Endothelial cell of umbilical vein (primary cell): ENCODE measurements at regions not wholly inside any gene's neighbourhood (a gene's known extent, or its start where the extent isn't known, plus 50 kb on each side); places are given as distances from the start of the nearest gene placed in this dataset.

ENCODE experiments used
- BruUV-seq: library from RNA; stranded (reverse); fragments of 400-500 nt; replicated peaks from 2 replicates; lab custom pipeline; 2021; lab: Mats Ljungman, UMichigan
- CTCF ChIA-PET: fragments of 300-600, 350-600 bp; sonication (Branson Sonifier 250); formaldehyde crosslinking; loops from one replicate; lab custom pipeline; 2021; ENCODE audit warnings: antibody characterized with exemption, inconsistent platforms; lab: Charles Lee
- POLR2A ChIA-PET: fragments of 300-600, 350-600 bp; sonication (Branson Sonifier 250); formaldehyde crosslinking; loops from one replicate; lab custom pipeline; 2021; ENCODE audit warnings: antibody characterized with exemption, inconsistent platforms; lab: Charles Lee
- DNase-seq: peaks from one replicate; pipeline ENCODE4 v3.0.0-alpha.2; 2011; ENCODE audit warnings: low read depth, low spot score
- FAIRE-seq: peaks from 2 replicates; lab custom pipeline; 2011; peaks lifted over from hg19 to GRCh38; lab: Jason Lieb, UNC
- H2AFZ ChIP-seq: 2 replicates; pipeline ENCODE4 v1.6.0; 2012; ENCODE audit warnings: low read depth, low read length, control low read depth, inconsistent platforms
- H3K27ac ChIP-seq: 2 replicates; pipeline ENCODE4 v1.5.1; 2011; ENCODE audit warnings: low read depth, mild to moderate bottlenecking, control low read depth, low read length, moderate library complexity; ENCODE audit not compliant: insufficient read depth
- H3K27me3 ChIP-seq, 2 experiments: 2 replicates each; pipeline versions ENCODE4 v1.6.0 to v1.6.1; 2011; ENCODE audit warnings: low read length in 2 of 2, mixed read lengths in 1 of 2; ENCODE audit not compliant: control insufficient read depth in 2 of 2, insufficient read depth in 2 of 2
- H3K36me3 ChIP-seq, 2 experiments: 2 replicates in 1 of 2; 3 replicates in 1 of 2; pipeline ENCODE4 v1.5.1; 2011; ENCODE audit warnings: low read length in 2 of 2, mild to moderate bottlenecking in 1 of 2, moderate library complexity in 1 of 2; ENCODE audit not compliant: control insufficient read depth in 2 of 2, insufficient read depth in 2 of 2; ENCODE audit errors: extremely low read depth in 1 of 2
- H3K4me1 ChIP-seq: 3 replicates; pipeline ENCODE4 v1.5.1; 2011; ENCODE audit warnings: mild to moderate bottlenecking, low read length; ENCODE audit not compliant: control insufficient read depth, insufficient read depth; ENCODE audit errors: extremely low read depth
- H3K4me2 ChIP-seq: 2 replicates; pipeline ENCODE4 v1.6.1; 2011; ENCODE audit warnings: low read length, control low read depth, mixed read lengths; ENCODE audit not compliant: insufficient read depth
- H3K4me3 ChIP-seq, 3 experiments: fragments of 200-600 bp in 1 of 3; sonication (generic), shearing (Covaris generic) in 1 of 3; replicated peaks in 1 of 3; 2 replicates each; pipeline ENCODE4 v1.5.1; 2011 to 2016; ENCODE audit warnings: control low read depth in 3 of 3, low read length in 3 of 3, mild to moderate bottlenecking in 2 of 3, inconsistent platforms in 1 of 3, low read depth in 1 of 3, moderate library complexity in 1 of 3; ENCODE audit not compliant: insufficient read depth in 1 of 3
- H3K79me2 ChIP-seq: 2 replicates; pipeline ENCODE4 v1.6.0; 2012; ENCODE audit warnings: low read length, inconsistent platforms; ENCODE audit not compliant: control insufficient read depth, insufficient read depth
- H3K9ac ChIP-seq: replicated peaks from 2 replicates; pipeline ENCODE3; 2011; ENCODE audit warnings: low read length, control low read depth; ENCODE audit not compliant: insufficient read depth; ENCODE audit errors: extremely low read depth
- H3K9me1 ChIP-seq: replicated peaks from 3 replicates; pipeline ENCODE4 v1.6.0; 2011; ENCODE audit warnings: mild to moderate bottlenecking, low read length; ENCODE audit not compliant: control insufficient read depth, insufficient read depth; ENCODE audit errors: extremely low read depth
- H3K9me3 ChIP-seq: replicated peaks from 2 replicates; pipeline ENCODE4 v1.5.1; 2012; ENCODE audit warnings: low read length, inconsistent platforms; ENCODE audit not compliant: control insufficient read depth, insufficient read depth
- H4K20me1 ChIP-seq: replicated peaks from 2 replicates; pipeline ENCODE3; 2011; ENCODE audit warnings: mild to moderate bottlenecking, low read length; ENCODE audit not compliant: control insufficient read depth, insufficient read depth; ENCODE audit errors: extremely low read depth
- CTCF ChIP-seq, 2 donors: IDR thresholded peaks; 1 replicate in 1 of 2; 2 replicates in 1 of 2; pipeline ENCODE4 v1.5.1; 2011; ENCODE audit warnings: low read length in 2 of 2, mild to moderate bottlenecking in 2 of 2, moderate library complexity in 2 of 2, control low read depth in 1 of 2, inconsistent platforms in 1 of 2, low read depth in 1 of 2; ENCODE audit not compliant: insufficient read depth in 1 of 2; ENCODE audit errors: extremely low read depth in 1 of 2
- EZH2 ChIP-seq: IDR thresholded peaks from 2 replicates; pipeline ENCODE4 v1.6.1; 2012; ENCODE audit warnings: borderline replicate concordance, low read depth, mild to moderate bottlenecking, moderate library complexity, low read length, inconsistent platforms; ENCODE audit not compliant: severe bottlenecking
- FOS ChIP-seq: IDR thresholded peaks from 2 replicates; pipeline ENCODE4 v1.6.1; 2011; ENCODE audit warnings: mild to moderate bottlenecking, low read length, moderate library complexity, borderline replicate concordance; ENCODE audit not compliant: insufficient read depth
- GATA2 ChIP-seq: IDR thresholded peaks from 2 replicates; pipeline ENCODE4 v1.7.0; 2011; ENCODE audit warnings: low read depth, mild to moderate bottlenecking, moderate library complexity, mixed read lengths, low read length; ENCODE audit not compliant: insufficient read length, insufficient read depth
- JUN ChIP-seq: IDR thresholded peaks from 2 replicates; pipeline ENCODE4 v1.6.1; 2011; ENCODE audit warnings: borderline replicate concordance, low read depth; ENCODE audit not compliant: insufficient read length, insufficient read depth
- MAX ChIP-seq: IDR thresholded peaks from 2 replicates; pipeline ENCODE4 v1.6.1; 2011; ENCODE audit not compliant: insufficient read depth, insufficient read length
- MYC ChIP-seq: IDR thresholded peaks from one replicate; pipeline ENCODE4 v1.6.1; 2011; ENCODE audit warnings: mild to moderate bottlenecking, low read depth, low read length
- POLR2A ChIP-seq: IDR thresholded peaks from 2 replicates; pipeline ENCODE4 v1.6.1; 2012; ENCODE audit warnings: low read depth, mild to moderate bottlenecking, control low read depth, low read length
- POLR2AphosphoS5 ChIP-seq: IDR thresholded peaks from 2 replicates; pipeline ENCODE4 v1.6.1; 2012; ENCODE audit warnings: low read depth, mild to moderate bottlenecking, control low read depth, low read length, moderate library complexity; ENCODE audit not compliant: insufficient read depth
- dilution Hi-C: fragments of 300-500 bp; cut with MboI; formaldehyde crosslinking; loops from one replicate; pipeline ENCODE4 v1.15.0; 2019; ENCODE audit warnings: low sequenced_read_pairs; ENCODE audit not compliant: extremely low pct_ligation_motif_present
- intact Hi-C: fragments of 100-400 bp; cut with micrococcal nuclease; formaldehyde crosslinking; loops from one replicate; pipeline ENCODE4 v1.10.0; 2022

- H3K79me2 ChIP-seq: no peaks in the 10 kb centered on the region
- no peak overlapping the region for H3K9ac ChIP-seq
- H2AFZ ChIP-seq: no peak overlapping the region
- no peaks in the 10 kb centered on the region for H3K9me3 ChIP-seq
- H3K36me3 ChIP-seq: no peaks in the 10 kb centered on the region
- no peaks in the 10 kb centered on the region for H3K9me1 ChIP-seq
- no peaks in the 10 kb centered on the region for H3K27me3 ChIP-seq
- ChIA-PET POLR2A (no interaction called here), CTCF (no interaction called here)
- dilution Hi-C loops (no loop called here), intact Hi-C loops (no loop called here)
- no peaks in the 10 kb centered on the region for H3K4me1 ChIP-seq
- no peak for DNase-seq
- H4K20me1 ChIP-seq: no peaks in the 10 kb centered on the region
- FAIRE-seq: no peak
- no peak overlapping the region for H3K4me2 ChIP-seq
- H3K4me3 ChIP-seq: no peak overlapping the region
- TF ChIP-seq EZH2: no peak
- TF ChIP-seq MAX: no peak
- TF ChIP-seq POLR2AphosphoS5: no peak
- no peak for TF ChIP-seq CTCF (IDR thresholded peaks at IDR 0.05; ENCODE audit: extremely low read depth in 1 of 2, insufficient read depth in 1 of 2, low read depth in 1 of 2, low read length in 2 of 2)
- TF ChIP-seq MYC: no peak
- no peak for TF ChIP-seq JUN
- no peak for TF ChIP-seq GATA2
- no peak for TF ChIP-seq POLR2A
- TF ChIP-seq FOS: no peak
- H3K27ac ChIP-seq: no peak overlapping the region
- BruUV-seq: no TSS peak
Observed at GRCh38 chrX:49767236-49767635, 61.9 kb upstream of the PAGE4 start.
